Heart right ventricle (tissue), 16 donors: ENCODE measurements at regions not wholly inside any gene's neighbourhood (a gene's known extent, or its start where the extent isn't known, plus 50 kb on each side); places are given as distances from the start of the nearest gene placed in this dataset.

Source experiments
- ATAC-seq, 8 donors: fragments of 200-7000 bp; cut with Tn5 transposase; one replicate each; pipeline ENCODE4 v1.9.1; 2020; ENCODE audit warnings: mild to moderate bottlenecking in 8 of 8, moderate library complexity in 8 of 8, moderate number of reproducible peaks in 1 of 8
- DNase-seq, 2 donors: peaks; one replicate each; pipeline ENCODE4 v3.0.0-alpha.2; 2020
- H3K27ac ChIP-seq, 10 donors: fragments of 200-600 bp; sonication (generic) in 2 of 10; one replicate each; pipeline versions ENCODE4 v1.5.0 to v1.8.0; 2020 to 2022; ENCODE audit warnings: mild to moderate bottlenecking in 3 of 10
- H3K27me3 ChIP-seq, 7 donors: fragments of 200-600 bp; one replicate each; pipeline ENCODE4 v1.8.0; 2021 to 2022; ENCODE audit warnings: mild to moderate bottlenecking in 2 of 7
- H3K36me3 ChIP-seq, 9 donors: fragments of 200-600 bp; sonication (generic) in 1 of 9; one replicate each; pipeline versions ENCODE4 v1.5.0 to v1.8.0; 2020 to 2022; ENCODE audit warnings: mild to moderate bottlenecking in 2 of 9
- H3K4me1 ChIP-seq, 9 donors: fragments of 200-600 bp; sonication (generic) in 1 of 9; one replicate each; pipeline versions ENCODE4 v1.5.0 to v1.8.0; 2020 to 2022; ENCODE audit warnings: mild to moderate bottlenecking in 4 of 9
- H3K4me3 ChIP-seq, 10 donors: fragments of 200-600 bp; sonication (generic) in 2 of 10; one replicate each; pipeline versions ENCODE4 v1.5.0 to v1.8.0; 2020 to 2022; ENCODE audit warnings: mild to moderate bottlenecking in 7 of 10, moderate library complexity in 2 of 10
- H3K9me3 ChIP-seq, 11 donors: fragments of 200-600 bp in 10 of 11; sonication (generic) in 2 of 11; one replicate each; pipeline versions ENCODE4 v1.5.0 to v1.8.0; 2013 to 2022; ENCODE audit warnings: mild to moderate bottlenecking in 2 of 11, control low read depth in 1 of 11, moderate library complexity in 1 of 11
- WGBS, 2 donors: extraction: QIAGEN DNeasy Blood & Tissue Kit; methylation state at CpG; one replicate each; pipeline ENCODE4 v1.1.7; 2013; ENCODE audit warnings: inconsistent platforms in 1 of 2; 5-methylcytosine and 5-hydroxymethylcytosine counted together
- intact Hi-C, 10 donors: fragments of 100-400 bp; cut with DNase I; formaldehyde crosslinking; loops; one replicate each; pipeline versions ENCODE4 v1.11.1 to v1.14.2; 2022
- TF ChIP-seq, protein P1 (sequence below), 9 donors: fragments of 200-600 bp; sonication (generic) in 2 of 9; IDR thresholded peaks; one replicate each; pipeline versions ENCODE4 v1.5.0 to v1.8.0; 2021 to 2022; ENCODE audit warnings: antibody characterized with exemption in 9 of 9, mild to moderate bottlenecking in 5 of 9, moderate library complexity in 1 of 9
- donor health status: Arrhythmogenic right ventricular cardiomyopathy.
- donor health status: ischemic (EF 13 %, LVEDD 7.1; RV severe dilation, severe dysfunction).
- donor health status: healthy with polysubstance abuse.
- donor health status: DM: no; HTN: yes; CAD: no.
- donor health status: DM: no; HTN: no; CAD: no.
- donor health status: ischemic (EF 25% LVEDD 6.9; RV normal size, moderate dysfunction).
- donor health status: ischemic (EF 25% LVEDD 5.7; RV mildly dilated, moderate dysfunction).
- donor health status: healthy.
- donor health status: DM: yes; HTN: yes; CAD: no.
- donor health status: Ischemic cardiomyopathy.
- donor health status: ischemic (EF 35%, LVEDD 5.7; RV mildly dilated, moderate dysfunction).
- donor health status: nonischemic (EF 11% LVEDD 7.7; RV severe dilation, severe dysfunction).
- donor health status: DM: yes; HTN: yes; CAD: no.
- donor health status: PGD.
- donor health status: ischemic (EF 29% LVEDD 5.4; RV normal size, mild dysfunction).
- donor health status: nonischemic (EF 23%, LVEDD 6.1; RV moderate dilation, normal function).

- no peaks in the 10 kb centered on the region for H3K9me3 ChIP-seq
- intact Hi-C loops, result no loop called here
- H3K27me3 ChIP-seq, result peaks cover 0 to 13% (median 0%) of the 10 kb centered on the region in 7 donors
- peak in 1 of 8 donors; percentile 12 for ATAC-seq
- H3K4me3 ChIP-seq, result no peak overlapping the region
- H3K36me3 ChIP-seq, result no peaks in the 10 kb centered on the region
- no peak overlapping the region for H3K27ac ChIP-seq
- peaks cover 0 to 25% (median 0%) of the 10 kb centered on the region in 9 donors for H3K4me1 ChIP-seq
- 42 to 48% methylated on average over 5 of the region's 5 CpGs for WGBS, 2 donors
- TF ChIP-seq, protein P1, sequence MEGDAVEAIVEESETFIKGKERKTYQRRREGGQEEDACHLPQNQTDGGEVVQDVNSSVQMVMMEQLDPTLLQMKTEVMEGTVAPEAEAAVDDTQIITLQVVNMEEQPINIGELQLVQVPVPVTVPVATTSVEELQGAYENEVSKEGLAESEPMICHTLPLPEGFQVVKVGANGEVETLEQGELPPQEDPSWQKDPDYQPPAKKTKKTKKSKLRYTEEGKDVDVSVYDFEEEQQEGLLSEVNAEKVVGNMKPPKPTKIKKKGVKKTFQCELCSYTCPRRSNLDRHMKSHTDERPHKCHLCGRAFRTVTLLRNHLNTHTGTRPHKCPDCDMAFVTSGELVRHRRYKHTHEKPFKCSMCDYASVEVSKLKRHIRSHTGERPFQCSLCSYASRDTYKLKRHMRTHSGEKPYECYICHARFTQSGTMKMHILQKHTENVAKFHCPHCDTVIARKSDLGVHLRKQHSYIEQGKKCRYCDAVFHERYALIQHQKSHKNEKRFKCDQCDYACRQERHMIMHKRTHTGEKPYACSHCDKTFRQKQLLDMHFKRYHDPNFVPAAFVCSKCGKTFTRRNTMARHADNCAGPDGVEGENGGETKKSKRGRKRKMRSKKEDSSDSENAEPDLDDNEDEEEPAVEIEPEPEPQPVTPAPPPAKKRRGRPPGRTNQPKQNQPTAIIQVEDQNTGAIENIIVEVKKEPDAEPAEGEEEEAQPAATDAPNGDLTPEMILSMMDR (IDR thresholded peaks at IDR 0.05), result no peak
- no peak for DNase-seq
These were observed 59.0 kb upstream of the HABP2 start for GRCh38 chr10:113493882-113494301.

DNA sequence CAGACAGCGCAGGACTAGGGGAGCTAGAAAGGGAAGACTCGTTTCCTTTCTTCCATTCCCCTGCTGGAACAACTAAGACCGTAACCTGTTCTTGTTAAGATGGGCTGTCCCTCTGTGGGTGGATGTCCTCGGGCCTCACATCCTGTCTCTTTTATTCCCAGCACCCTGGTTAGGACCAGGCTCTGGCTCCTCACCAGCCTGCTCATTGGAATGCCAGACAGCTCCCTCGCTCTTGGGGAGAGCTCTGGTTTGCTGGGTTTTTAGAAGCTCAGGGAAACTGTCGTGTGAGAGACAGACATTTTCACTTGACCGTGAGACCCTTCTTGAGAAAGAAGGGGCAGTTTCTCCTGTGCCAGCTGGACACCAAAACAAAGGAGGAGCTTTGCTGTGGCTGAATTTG, 58.1 kb upstream of the HABP2 start:
- peaks cover 0 to 30% (median 0%) of the 10 kb centered on the region in 9 donors for H3K4me1 ChIP-seq
- H3K4me3 ChIP-seq, result no peak overlapping the region
- DNase-seq (no peak), ATAC-seq (no peak)
- no peaks in the 10 kb centered on the region for H3K9me3 ChIP-seq
- WGBS, 2 donors, result 65 to 69% methylated on average over 7 of the region's 7 CpGs
- H3K27ac ChIP-seq, result no peak overlapping the region
- intact Hi-C loops, result no loop called here
- TF ChIP-seq, protein P1 (IDR thresholded peaks at IDR 0.05), result no peak
- H3K27me3 ChIP-seq, result peaks cover 0 to 13% (median 0%) of the 10 kb centered on the region in 7 donors
- no peaks in the 10 kb centered on the region for H3K36me3 ChIP-seq

- no peaks in the 10 kb centered on the region for H3K36me3 ChIP-seq
- H3K27ac ChIP-seq, result no peak overlapping the region
- no peak for ATAC-seq
- H3K4me1 ChIP-seq, result peaks cover 0 to 33% (median 0%) of the 10 kb centered on the region in 9 donors
- TF ChIP-seq, protein P1 (IDR thresholded peaks at IDR 0.05), result no peak
- no peak overlapping the region for H3K4me3 ChIP-seq
- 87 to 91% methylated on average over 8 of the region's 8 CpGs for WGBS, 2 donors
- H3K27me3 ChIP-seq, result peaks cover 0 to 13% (median 0%) of the 10 kb centered on the region in 7 donors
- intact Hi-C loops, result no loop called here
- DNase-seq, result no peak
- H3K9me3 ChIP-seq, result no peaks in the 10 kb centered on the region
These were observed 57.3 kb upstream of the HABP2 start for GRCh38 chr10:113495553-113495952.

DNA sequence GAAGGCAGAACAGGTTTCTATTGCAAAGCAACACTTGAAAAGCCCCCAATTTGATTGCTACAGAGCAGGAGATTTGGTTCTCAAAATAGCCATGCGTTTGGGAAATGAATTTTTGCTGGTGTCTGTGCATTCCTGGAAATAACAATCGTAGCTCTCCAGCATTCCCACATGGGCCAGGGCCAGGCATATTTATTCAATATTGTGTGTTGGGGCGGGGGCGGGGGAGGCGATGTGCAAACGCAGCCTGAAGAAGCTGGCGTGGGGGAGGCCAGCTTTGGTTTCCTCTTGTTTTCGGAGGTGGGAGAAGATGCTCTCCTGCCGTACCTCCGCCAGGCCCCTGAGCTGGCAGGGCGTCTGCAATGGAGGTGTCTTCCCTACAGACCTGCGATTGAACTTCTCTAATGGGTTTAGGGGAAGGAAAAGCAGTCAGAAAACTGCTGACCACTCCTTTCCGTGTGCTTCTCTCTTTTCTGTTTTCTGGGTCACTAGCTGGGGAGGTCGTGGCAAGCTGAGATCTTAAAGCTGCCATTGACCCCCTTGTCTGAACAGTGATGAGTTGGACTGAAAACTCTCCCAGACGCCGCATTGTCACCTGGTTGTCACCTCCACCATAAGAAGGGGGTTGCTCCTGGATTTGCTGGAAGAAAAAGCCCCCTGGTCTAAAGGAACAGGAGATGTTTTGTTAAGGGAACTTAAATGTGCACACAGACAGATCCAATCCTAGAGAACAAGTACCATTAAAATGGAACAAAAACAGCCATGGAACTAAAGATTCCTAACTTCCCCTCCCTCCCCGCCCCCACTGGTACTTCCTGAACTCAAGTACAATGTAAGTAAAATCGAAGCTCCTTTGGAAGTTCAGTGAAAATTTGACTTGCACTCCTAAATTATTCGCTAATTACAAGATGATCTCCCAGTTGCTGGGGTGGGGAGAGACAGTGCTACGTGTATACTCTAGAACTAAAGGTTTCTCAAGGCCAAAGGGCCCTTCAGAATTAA, 56.4 kb upstream of the HABP2 start:
- DNase-seq (no peak), ATAC-seq (no peak)
- Histone ChIP-seq H3K27me3 (peaks cover 0 to 9% (median 0%) of the 10 kb centered on the region in 7 donors), H3K4me1 (peaks cover 0 to 33% (median 0%) of the 10 kb centered on the region in 9 donors), H3K36me3 (no peaks in the 10 kb centered on the region), H3K27ac (no peak overlapping the region), H3K9me3 (no peaks in the 10 kb centered on the region), H3K4me3 (no peak overlapping the region)
- intact Hi-C loops, result no loop called here
- TF ChIP-seq, protein P1 (IDR thresholded peaks at IDR 0.05), result no peak
- 61 to 63% methylated on average over 20 of the region's 20 CpGs for WGBS, 2 donors
